ENCODE measurements at regions not wholly inside any gene's neighbourhood (a gene's known extent, or its start where the extent isn't known, plus 50 kb on each side); places are given as distances from the start of the nearest gene placed in this dataset.

DNA sequence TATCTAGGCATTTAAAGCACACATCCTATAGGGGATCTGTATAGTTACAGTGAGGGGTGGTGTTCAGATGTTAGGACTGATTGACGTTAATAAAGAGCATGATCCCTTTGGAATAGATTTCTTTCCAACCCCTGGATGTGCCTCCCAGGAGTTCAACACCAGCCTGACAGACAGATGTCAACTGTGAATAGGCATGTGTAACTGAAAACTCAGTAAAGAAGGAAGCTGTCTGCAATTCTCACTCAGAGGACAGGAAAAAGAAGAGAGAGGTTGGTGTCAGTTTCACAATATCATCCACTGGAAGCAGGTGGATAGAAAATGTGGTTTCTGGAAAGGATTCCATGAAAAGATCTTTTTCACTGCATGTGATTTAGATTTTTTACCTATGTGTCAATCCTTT, 396.3 kb downstream of the NSUN3 start:
- TF ChIP-seq, protein P1, sequence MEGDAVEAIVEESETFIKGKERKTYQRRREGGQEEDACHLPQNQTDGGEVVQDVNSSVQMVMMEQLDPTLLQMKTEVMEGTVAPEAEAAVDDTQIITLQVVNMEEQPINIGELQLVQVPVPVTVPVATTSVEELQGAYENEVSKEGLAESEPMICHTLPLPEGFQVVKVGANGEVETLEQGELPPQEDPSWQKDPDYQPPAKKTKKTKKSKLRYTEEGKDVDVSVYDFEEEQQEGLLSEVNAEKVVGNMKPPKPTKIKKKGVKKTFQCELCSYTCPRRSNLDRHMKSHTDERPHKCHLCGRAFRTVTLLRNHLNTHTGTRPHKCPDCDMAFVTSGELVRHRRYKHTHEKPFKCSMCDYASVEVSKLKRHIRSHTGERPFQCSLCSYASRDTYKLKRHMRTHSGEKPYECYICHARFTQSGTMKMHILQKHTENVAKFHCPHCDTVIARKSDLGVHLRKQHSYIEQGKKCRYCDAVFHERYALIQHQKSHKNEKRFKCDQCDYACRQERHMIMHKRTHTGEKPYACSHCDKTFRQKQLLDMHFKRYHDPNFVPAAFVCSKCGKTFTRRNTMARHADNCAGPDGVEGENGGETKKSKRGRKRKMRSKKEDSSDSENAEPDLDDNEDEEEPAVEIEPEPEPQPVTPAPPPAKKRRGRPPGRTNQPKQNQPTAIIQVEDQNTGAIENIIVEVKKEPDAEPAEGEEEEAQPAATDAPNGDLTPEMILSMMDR (IDR thresholded peaks at IDR 0.05; ENCODE audit: low read depth, low read length), result no peak
- TF ChIP-seq, protein P2, sequence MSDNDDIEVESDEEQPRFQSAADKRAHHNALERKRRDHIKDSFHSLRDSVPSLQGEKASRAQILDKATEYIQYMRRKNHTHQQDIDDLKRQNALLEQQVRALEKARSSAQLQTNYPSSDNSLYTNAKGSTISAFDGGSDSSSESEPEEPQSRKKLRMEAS (IDR thresholded peaks at IDR 0.05; ENCODE audit: low read depth, low read length), result no peak
- TF ChIP-seq POLR2A (IDR thresholded peaks at IDR 0.05; ENCODE audit: extremely low read depth, insufficient read length), result no peak
- no peak for TF ChIP-seq MYC (IDR thresholded peaks at IDR 0.05; ENCODE audit: low read depth, low read length)
